ENCODE measurements at regions not wholly inside any gene's neighbourhood (a gene's known extent, or its start where the extent isn't known, plus 50 kb on each side); places are given as distances from the start of the nearest gene placed in this dataset.
"Not testable (repeated sequence)": the region's sequence is repeated elsewhere in the genome, so short reads cannot be mapped to it uniquely, and the experiment has no call there.

DNA sequence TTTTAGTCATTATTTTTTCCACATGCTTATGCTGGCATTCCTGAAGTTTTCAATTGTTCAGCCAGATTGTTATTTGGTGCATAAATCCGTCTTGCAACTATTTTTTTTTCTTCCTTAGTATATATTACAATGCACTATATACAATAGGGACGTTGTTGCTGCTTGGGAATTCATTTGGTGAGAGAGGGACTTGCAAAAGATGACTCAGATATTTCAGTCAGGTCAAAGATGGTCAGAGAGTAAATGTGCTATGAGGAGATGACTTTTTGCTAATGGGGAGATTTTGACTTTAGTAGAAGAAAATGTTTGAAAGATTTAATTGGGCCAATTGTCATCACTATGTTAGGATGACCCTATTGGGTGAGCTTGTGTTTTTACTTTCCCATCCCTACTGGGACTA is 348.4 kb upstream of the MTPN start:
- no peak for DNase-seq (ENCODE audit: low spot score)

DNA sequence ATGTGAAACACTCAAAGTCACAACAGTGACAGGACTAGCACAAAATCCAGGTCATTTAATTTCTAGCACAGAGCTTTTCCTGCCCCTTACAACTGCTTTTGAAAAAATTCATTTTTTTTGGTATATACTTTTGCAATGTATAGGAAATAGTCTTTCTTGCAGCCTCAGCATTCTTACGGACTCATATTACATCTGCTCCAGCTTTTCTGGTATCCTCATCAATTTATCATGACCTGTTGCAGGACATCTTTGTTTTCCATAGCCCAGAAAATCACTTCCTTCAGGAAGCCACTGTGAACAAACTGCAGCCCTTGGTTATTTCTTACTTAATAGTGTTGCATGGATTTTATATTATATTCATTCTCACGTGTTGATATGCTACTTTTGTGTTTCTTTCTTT is 347.9 kb upstream of the MTPN start:
- no peak for DNase-seq (ENCODE audit: low spot score)

DNA sequence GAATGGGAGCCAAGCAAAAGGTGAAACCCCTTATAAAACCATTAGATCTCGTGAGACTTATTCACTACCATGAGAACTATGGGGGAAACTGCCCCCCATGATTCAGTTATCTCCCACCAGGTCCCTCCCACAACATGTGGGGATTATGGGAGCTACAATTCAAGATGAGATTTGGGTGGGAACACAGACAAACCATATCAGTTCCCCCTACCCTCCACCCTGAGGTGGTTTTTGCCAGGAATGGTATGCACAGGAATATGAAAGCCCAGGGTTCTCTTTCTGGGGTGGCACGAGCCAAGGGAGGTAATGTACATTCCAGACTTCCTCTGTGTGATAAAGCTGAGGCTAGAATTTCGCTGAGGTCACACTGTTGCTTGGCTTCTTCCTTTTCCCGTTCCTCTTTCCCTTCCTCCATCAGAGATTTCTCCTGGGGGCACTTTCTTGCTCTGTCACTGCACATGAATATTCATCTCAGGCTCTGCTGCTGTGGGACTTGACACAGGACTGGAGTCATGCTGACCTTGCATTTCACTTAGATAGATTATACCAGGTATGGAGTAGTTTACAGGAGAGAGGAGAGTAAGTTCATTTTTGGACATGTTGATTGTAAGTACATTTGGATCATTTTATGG is 347.0 kb upstream of the MTPN start:
- no peak for DNase-seq (ENCODE audit: low spot score)

DNA sequence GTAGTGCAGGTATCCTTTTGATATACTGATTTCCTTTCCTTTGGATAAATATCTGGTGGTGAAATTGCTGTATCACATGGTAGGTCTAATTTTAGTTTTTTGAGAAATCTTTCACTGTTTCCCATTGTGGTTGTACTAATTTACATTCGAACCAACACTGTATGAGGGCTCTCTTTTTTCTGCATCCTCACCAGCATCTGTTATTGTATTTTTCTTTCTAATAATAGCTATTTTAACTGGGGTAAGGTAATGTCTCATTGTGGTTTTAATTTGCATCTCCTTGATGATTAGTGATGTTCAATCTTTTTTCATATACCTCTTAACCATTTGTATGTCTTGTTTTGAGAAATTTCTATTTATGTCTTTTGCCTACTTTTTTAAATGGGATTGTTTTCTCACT is 335.4 kb upstream of the MTPN start:
- no peak for DNase-seq (ENCODE audit: low spot score)

DNA sequence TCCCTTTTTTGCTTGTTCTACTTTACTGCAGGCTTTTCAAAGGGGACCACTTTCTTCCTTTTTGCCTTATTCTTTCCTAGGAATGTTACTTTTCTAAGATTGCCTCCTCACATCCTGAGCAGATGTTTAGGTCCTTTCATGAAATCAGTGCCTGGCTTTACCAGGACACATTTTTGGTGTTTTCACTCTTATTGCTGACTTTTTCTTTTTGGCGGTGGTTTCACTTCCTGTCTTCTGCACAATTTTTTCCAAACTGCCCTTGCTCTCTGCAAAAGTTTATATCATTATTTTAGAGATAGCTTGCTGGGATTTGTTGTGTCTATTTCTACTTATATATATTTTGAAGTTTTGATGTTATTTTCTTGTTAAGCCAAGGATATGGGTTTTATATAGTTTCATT is 332.2 kb upstream of the MTPN start:
- DNase-seq (ENCODE audit: low spot score) = no peak

DNA sequence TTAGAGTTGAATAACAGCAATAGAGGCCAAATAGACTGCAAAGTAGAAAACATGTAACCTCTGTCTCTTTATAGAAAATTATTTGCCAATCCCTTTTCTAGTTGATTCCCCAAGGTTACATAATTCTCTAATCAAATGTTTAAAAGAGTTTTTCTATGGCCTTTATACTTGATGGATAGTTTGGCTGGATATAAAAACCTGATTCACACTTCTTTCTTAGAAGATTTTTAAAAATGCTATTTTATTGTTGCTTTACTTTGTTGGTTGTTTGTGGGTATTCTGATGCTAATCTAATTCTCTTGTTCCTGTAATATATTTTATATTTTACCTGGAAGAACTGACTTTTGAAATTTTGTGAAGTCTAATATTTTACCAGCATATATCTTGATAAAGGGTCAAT is 331.1 kb upstream of the MTPN start:
- DNase-seq (ENCODE audit: low spot score) = no peak

DNA sequence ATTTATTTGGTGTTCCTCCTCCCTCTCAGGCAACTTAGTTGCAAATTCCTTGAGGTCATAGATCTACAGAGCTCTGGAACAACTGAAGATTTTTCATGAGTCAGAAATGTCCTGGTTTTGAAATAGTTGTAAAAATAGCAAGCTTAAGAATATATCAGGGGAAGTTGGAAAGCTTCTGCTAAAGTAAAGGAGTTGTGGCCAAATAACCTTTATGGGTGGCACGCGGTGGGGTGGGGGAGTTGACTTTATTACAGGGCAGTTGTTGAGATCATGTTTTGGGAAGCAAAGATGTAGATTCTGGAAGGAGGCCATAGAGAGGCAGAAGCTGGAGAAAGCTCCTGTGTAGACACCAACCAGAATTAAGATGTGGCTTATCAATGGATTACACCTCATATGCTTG is 326.0 kb upstream of the MTPN start:
- no peak for DNase-seq (ENCODE audit: low spot score)

DNA sequence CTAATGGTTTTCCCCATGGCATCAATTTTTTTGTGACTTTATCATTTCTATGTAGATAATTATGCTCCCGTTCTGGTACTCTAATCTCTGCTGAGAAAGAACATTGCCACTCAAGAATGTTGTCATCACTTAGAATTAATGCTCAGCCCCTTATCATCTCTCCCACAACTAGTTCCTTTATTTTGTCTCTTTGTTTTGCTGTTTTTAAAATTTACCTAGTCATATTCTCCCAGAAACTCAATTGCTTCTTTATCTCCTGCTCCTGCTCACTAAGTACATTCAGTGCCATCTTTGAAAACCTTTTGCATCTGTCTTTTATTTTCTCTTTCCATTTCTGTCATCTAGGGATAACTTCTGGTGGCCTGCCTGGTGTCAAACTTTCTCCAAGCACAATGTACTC is 324.9 kb upstream of the MTPN start:
- no peak for DNase-seq (ENCODE audit: low spot score)

DNA sequence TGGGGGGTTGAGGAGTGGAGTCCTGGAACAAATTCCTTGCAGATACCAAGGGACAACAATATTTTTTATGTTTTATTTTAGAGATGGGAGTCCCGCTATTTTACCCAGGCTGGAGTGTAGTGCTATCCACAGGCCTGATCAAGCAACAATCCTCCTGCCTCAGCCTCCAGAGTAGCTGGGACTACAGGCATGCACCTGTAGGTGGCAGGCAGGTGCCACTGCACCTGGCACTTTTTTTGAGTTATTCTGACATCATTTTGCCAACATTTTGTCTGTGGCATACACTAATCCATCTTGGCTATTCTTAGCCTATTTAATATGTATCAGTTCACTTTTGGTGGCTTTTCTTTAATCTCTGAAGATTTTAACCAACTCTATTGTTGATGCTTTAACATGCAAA is 317.8 kb upstream of the MTPN start:
- peak; percentile 8 for DNase-seq (ENCODE audit: low spot score)

DNA sequence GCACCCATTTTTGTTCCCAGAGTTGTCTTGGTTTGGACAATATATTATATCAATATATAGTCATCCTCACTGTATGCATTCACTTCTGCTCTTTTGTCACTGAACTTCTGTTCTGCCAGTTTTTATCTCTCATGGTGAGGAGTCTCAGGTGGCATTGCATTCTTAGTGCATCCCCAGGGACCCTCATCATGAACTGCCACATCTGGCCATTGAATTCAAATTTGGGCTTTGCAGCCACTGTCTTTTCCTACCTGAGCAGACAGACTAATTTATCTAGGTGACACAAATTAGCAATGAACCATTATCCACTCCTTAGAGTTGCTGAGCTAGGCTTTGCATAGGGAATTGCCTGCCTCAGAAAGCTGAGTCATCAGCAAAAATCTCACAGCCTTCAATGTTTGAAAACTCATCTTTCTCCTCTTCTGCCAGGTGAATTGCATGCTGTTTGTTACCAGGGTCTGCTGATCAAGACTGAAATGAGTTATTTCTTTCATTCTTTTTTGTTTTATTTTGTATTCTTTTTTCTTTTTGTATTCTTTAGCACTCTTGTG is 316.8 kb upstream of the MTPN start:
- no peak for DNase-seq (ENCODE audit: low spot score)

DNA sequence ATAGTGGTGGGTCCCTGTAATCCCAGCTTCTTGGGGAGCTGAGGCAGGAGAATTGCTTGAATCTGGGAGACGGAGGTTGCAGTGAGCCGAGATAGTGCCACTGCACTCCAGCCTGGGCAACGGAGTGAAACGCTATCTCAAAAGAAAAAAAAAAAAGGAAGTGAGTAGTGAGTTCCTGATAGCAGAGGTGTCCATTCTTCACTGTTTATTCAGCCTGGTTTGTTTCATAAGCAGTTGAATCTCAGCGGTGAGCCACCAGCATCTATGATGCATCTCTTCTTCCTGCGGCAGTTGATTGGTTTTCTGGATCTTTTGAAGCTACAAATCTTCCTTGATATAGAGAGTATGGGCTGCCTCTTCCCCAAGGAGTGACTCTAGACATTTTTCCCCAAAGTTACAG is 316.1 kb upstream of the MTPN start:
- DNase-seq (ENCODE audit: low spot score) = no peak

DNA sequence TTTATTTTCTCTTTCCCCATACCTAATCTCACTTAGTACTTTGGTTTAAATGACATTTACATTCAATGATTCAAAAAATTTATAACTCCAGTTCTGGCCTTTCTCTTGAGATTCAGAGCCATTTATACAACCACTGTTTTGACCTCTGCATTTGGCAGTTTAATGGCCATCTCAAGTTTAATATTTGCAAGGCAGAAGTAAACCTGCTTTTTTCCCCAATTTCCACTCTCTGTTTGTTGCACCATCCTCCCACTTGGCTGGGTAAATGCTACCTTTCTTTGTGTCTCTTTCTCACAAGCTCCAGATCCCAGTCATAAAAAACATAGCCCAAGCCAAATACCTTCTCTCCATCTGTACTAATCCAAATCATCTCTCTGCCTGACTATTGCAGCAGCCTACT is 315.2 kb upstream of the MTPN start:
- DNase-seq (ENCODE audit: low spot score) = no peak

DNA sequence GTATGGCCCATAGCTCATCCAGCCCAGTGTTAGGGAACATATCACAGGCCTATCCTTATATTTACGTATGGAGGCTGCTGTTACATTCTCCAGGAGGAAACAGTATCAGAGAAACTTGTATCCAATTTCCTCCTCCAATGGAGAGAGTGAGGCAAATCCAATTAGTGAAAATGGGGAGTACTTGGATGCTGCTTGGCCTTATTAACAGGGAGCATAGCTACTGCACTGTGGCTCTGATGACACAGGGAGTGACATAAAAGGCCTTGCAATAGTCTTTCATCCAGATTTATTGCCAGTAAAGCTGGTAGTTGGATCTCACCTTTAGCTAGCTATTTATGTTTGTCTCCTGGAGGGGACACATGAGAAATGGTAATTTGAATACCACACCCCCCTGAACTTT is 313.2 kb upstream of the MTPN start:
- DNase-seq (ENCODE audit: low spot score) = no peak

DNA sequence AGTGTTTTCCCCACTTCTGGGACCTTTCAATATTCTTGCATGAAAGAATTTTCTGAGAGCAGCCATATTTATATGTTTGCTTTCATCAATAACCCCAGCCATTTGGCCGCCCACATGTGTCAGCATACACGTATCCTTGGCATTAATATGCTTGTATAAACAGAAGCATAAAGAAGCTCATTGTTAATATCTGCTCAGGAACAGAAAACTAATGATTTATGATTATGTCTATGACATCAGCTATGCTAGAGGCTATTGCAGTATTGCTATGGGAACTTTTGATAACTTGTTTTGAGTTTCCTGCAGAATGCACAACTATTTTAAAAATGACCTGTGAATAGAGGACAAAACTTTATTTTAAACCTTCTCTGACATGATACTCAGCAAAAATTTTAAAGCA is 300.9 kb upstream of the MTPN start:
- no peak for DNase-seq (ENCODE audit: low spot score)

DNA sequence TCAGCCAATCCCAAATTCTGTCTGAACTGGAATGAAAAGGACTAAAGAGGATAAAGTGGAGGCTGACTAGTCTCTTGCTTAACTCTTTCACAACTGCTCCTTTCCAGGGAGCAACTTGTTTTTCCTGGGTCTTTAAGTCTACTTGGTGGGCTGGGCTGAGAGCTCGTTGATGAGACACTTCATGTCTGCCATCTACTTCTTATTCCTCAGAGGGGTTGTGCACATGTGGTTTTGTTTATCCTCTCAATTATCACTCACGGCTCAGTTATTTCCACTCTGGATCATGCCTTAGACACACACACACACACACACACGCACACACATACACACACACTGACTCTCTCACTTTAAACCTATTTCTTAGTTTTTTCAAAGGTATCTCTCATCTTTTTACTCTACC is 298.6 kb upstream of the MTPN start:
- DNase-seq (ENCODE audit: low spot score) = no peak

DNA sequence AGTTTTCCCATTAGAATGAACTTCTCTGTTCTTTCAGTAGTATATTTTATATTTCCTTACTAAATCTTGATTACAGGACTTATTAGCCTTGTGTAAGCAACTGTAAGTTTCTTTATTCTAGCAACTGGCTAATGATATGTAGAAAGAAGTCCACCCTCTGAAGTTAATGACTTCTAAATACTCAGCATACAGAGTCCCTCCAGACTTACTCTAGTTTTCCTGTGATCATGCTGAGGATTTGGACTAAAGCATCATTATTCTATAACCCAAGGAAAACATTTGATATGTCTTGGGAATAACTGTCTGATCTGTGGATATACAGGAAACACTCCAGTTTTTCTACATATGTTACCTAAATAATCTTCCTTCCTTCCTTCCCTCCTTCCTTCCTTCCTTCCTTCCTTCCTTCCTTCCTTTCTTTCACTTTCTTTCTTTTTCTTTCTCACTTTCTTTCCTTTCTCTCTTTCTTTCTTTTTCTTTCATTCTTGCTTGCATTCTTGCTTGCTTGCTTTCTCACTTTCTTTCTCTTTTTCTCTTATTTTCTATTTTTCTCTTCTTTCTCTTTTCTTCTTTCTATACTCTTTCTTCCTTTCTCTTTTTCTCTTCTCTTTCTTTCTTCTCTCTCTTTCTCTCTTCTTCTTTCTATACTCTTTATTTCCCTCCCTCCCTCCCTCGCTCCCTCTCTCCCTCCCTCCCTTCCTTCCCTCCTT is 297.6 kb upstream of the MTPN start:
- DNase-seq (ENCODE audit: low spot score) = no peak

DNA sequence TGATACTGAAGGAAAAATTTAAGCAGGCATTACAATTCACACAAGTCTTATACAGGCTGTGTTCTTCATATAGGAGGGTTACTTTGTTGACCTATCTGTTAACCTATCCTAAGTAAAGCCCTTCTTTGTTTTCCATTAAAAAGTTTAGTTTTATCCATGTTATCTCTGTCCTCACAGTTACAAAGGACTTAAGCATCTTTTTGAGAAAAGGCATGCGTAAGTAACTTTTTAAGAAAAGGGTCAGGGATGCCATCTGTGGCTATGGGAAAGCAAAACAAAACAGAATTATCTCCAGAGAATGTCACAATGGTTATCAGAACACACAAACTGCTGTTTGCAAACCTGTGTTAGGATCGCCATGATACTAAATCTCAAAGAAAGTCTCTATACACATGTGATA is 295.8 kb upstream of the MTPN start:
- DNase-seq (ENCODE audit: low spot score) = no peak

DNA sequence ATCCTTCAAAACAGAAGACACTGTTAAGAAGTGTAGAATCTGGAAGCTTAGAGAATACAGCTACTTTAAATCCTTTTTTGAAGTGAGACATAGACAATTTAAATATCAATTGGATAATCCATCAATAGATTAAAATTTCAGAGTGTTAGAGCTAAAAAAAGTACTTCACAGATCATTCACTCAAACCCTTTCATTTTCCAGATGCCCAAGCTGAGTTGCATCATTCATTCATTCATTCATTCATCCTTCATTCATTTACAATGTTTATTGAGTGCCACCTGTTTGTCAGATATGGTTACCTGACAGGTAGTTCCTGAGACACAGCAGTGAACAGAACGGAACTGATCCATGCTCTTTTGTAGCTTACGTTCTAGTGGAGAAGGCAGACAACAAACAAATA is 290.7 kb upstream of the MTPN start:
- DNase-seq (ENCODE audit: low spot score) = no peak

DNA sequence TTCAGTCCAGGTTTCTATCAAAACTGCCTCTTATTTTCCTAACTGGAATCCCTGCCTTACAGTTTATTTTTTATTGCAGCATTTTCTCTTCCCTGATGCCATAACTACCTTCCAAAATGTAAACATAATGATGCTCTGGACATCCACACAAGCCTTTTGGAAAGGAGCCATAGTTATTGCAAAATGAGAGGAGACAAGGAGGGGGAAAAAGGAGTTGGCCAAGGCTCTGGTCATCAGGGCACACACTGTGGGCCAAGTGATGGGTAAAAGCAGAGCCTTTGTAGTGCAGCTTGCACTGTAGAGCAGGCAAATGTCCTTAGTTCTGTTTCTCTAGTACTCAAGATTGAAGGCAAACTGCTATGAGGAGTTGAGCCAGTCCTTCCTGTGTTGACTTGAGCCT is 289.3 kb upstream of the MTPN start:
- no peak for DNase-seq (ENCODE audit: low spot score)

DNA sequence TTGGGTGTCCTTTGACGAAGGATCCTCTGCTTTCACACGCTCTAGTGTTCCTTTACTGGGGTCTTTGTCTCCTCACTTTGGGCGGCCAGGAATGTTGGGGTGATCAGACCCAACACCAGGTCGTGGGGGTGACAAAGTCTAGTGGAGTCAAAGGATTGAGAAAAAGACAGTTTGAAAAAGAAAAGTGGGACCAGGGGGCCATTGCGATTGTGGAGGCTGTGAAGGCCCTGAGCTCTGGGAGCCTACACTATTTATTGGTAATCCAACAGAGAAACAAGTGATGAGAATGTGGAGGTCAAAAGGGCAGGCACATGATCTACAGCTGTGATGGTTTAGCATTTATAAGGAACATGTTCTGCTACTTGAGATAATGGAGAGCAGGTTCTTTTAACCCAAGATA is 287.1 kb upstream of the MTPN start:
- not testable (repeated sequence) for DNase-seq (ENCODE audit: low spot score)

DNA sequence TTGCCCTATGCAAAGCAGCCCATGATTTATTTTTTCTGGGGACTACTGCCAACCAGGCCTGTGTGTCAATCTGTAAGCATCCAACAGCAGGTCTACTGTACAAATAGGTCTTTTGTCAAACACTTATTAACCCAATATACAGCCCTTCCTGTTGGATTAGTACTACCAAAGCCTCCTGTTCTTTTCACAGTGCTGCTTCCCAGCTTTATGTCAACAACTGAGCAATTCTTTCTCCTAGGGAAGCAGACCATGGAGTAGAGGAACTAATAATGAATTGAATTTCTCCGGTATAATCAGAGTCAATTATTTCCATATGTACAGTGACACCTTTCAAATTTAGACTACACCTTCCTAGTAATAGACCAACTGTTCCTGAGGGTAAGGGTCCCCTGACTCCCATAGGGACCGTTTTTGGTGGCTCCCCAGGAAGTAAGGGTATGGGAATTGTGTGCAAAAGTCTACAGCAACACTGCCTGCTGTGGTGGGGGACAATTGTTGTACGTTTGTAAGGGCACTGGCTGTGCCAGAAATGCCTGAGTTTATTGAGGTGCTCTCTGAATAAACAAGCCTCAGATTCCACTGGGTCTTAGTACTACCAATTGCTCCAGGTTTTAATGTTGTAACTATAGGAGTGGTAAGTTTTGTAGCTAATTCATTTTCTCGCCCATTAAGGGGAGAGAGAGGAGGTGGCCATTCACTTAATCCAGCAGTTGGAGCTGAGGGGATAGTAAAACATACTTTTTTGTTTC is 286.1 kb upstream of the MTPN start:
- not testable (repeated sequence) for DNase-seq (ENCODE audit: low spot score)

DNA sequence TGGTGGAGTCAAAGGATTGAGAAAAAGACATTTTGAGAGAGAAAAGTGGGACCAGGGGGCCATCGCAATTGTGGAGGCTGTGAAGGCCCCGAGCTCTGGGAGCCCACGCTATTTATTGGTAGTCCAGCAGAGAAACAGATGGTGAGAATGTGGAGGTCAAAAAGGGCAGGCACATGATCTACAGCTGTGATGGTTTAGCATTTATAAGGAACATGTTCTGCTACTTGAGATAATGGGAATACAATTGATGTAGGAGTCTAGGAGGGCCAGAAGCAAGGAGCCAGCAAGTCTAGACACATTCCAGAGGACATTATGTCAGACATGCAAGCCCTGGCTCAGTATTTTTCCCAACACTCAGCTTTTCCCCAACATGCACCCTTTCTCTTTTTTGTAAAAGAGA is 283.4 kb upstream of the MTPN start:
- not testable (repeated sequence) for DNase-seq (ENCODE audit: low spot score)

DNA sequence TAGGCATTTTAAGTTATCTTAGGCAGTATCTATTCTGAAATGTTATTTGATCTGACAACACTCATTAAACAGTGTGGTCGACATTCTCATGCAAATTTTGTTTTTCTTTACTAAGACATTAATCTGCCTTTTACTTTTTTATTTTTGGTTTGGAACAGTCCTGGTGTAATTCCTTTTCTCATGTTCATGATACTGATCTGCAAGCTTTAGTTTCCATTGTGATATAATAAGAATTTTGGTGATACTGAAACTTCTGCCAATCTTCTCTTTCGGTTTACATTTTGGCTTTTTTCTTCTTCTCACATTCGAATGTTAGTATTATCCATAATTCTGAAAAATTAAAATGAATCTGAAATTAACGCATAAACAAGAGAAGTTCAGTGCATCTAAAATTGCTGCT is 281.9 kb upstream of the MTPN start:
- no peak for DNase-seq (ENCODE audit: low spot score)

Measured in HT-29 (cell line).